Astrocyte (in vitro differentiated cells and primary cell): ENCODE measurements at regions not wholly inside any gene's neighbourhood (a gene's known extent, or its start where the extent isn't known, plus 50 kb on each side); places are given as distances from the start of the nearest gene placed in this dataset.

Experiments
- DNase-seq: peaks from one replicate; pipeline ENCODE4 v3.0.0-alpha.2; 2010; ENCODE audit warnings: low read depth
- FAIRE-seq: peaks from 2 replicates; lab custom pipeline; 2011; peaks lifted over from hg19 to GRCh38; lab: Jason Lieb, UNC
- H2AFZ ChIP-seq: 2 replicates; pipeline ENCODE4 v1.6.0; 2012; ENCODE audit warnings: low read depth, low read length, inconsistent platforms
- H3K27ac ChIP-seq: 2 replicates; pipeline ENCODE4 v1.5.1; 2011; ENCODE audit warnings: low read depth, low read length, inconsistent platforms
- H3K27me3 ChIP-seq: 2 replicates; pipeline ENCODE4 v1.6.0; 2011; ENCODE audit warnings: low read length, inconsistent platforms; ENCODE audit not compliant: insufficient read depth
- H3K36me3 ChIP-seq: 2 replicates; pipeline ENCODE4 v1.5.1; 2011; ENCODE audit warnings: low read length, inconsistent platforms; ENCODE audit not compliant: insufficient read depth
- H3K4me1 ChIP-seq: 2 replicates; pipeline ENCODE4 v1.5.1; 2011; ENCODE audit warnings: low read length, inconsistent platforms; ENCODE audit not compliant: insufficient read depth
- H3K4me2 ChIP-seq: 2 replicates; pipeline ENCODE4 v1.6.0; 2012; ENCODE audit warnings: low read length, inconsistent platforms
- H3K4me3 ChIP-seq: 2 replicates; pipeline ENCODE4 v1.5.1; 2011; ENCODE audit warnings: low read depth, mild to moderate bottlenecking, low read length, inconsistent platforms; ENCODE audit not compliant: insufficient read depth
- H3K79me2 ChIP-seq: 2 replicates; pipeline ENCODE4 v1.6.0; 2012; ENCODE audit warnings: mild to moderate bottlenecking, low read length, inconsistent platforms; ENCODE audit not compliant: insufficient read depth
- H3K9ac ChIP-seq: 2 replicates; pipeline ENCODE4 v1.6.0; 2012; ENCODE audit warnings: mild to moderate bottlenecking, low read length, inconsistent platforms
- H3K9me3 ChIP-seq: 2 replicates; pipeline ENCODE4 v1.5.1; 2012; ENCODE audit warnings: low read depth, mild to moderate bottlenecking, low read length, inconsistent platforms; ENCODE audit not compliant: insufficient read depth
- H4K20me1 ChIP-seq: 2 replicates; pipeline ENCODE4 v1.6.0; 2012; ENCODE audit warnings: low read length, inconsistent platforms; ENCODE audit not compliant: insufficient read depth
- H3K27ac Mint-ChIP-seq: one replicate; pipeline ENCODE4 v1.8.0; 2021; ENCODE audit warnings: mild to moderate bottlenecking, mixed read lengths; ENCODE audit not compliant: unreplicated experiment
- H3K27me3 Mint-ChIP-seq: one replicate; pipeline ENCODE4 v1.8.0; 2021; ENCODE audit warnings: low read depth, mixed read lengths; ENCODE audit not compliant: unreplicated experiment
- H3K36me3 Mint-ChIP-seq: one replicate; pipeline ENCODE4 v1.8.0; 2021; ENCODE audit warnings: low read depth, mixed read lengths; ENCODE audit not compliant: unreplicated experiment
- H3K4me1 Mint-ChIP-seq: one replicate; pipeline ENCODE4 v1.8.0; 2021; ENCODE audit warnings: low read depth, mixed read lengths; ENCODE audit not compliant: unreplicated experiment
- H3K4me3 Mint-ChIP-seq: one replicate; pipeline ENCODE4 v1.8.0; 2021; ENCODE audit warnings: mild to moderate bottlenecking, moderate library complexity, mixed read lengths; ENCODE audit not compliant: unreplicated experiment
- H3K9me3 Mint-ChIP-seq: one replicate; pipeline ENCODE4 v1.8.0; 2021; ENCODE audit warnings: mild to moderate bottlenecking, mixed read lengths; ENCODE audit not compliant: unreplicated experiment
- EZH2 ChIP-seq: IDR thresholded peaks from 2 replicates; pipeline ENCODE4 v1.6.1; 2012; ENCODE audit warnings: mild to moderate bottlenecking, low read length, inconsistent platforms; ENCODE audit not compliant: insufficient read depth
- TF ChIP-seq, protein P1 (sequence below): IDR thresholded peaks from 2 replicates; pipeline ENCODE4 v1.5.1; 2011; ENCODE audit warnings: low read depth, mild to moderate bottlenecking, inconsistent platforms, low read length, moderate library complexity; ENCODE audit not compliant: insufficient read depth

DNA sequence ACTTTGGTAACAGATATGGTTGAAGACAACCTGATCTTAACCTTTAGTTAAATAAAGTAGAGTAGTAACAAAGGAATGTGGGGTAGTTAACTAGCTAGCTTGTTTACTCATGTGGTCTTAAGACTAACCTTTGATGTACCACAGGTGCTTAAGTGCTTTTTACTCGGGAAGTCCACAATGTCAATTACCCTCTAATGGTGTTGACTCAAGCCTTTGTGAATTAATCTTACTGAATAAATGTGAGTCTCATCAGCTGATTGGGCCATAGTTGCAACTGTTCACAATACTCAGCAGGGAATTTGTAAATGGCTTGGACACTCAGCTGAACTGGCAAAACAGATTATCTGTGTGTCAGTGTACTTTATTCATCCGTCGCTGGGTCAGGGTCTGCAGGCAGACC is 119.0 kb upstream of the UGT8 start:
- Mint-ChIP-seq H3K27ac (no peak overlapping the region), H3K27me3 (no peaks in the 10 kb centered on the region), H3K9me3 (peaks cover 3% of the 10 kb centered on the region), H3K4me3 (no peak overlapping the region), H3K36me3 (no peaks in the 10 kb centered on the region), H3K4me1 (no peaks in the 10 kb centered on the region)
- Histone ChIP-seq H3K9me3 (no peaks in the 10 kb centered on the region), H3K4me2 (no peak overlapping the region), H3K4me1 (no peaks in the 10 kb centered on the region), H3K9ac (no peak overlapping the region), H4K20me1 (no peaks in the 10 kb centered on the region), H3K27me3 (no peaks in the 10 kb centered on the region), H3K4me3 (no peak overlapping the region), H3K36me3 (no peaks in the 10 kb centered on the region), H2AFZ (no peak overlapping the region), H3K27ac (no peak overlapping the region), H3K79me2 (no peaks in the 10 kb centered on the region)
- FAIRE-seq (no peak), DNase-seq (no peak)
- TF ChIP-seq, protein P1, sequence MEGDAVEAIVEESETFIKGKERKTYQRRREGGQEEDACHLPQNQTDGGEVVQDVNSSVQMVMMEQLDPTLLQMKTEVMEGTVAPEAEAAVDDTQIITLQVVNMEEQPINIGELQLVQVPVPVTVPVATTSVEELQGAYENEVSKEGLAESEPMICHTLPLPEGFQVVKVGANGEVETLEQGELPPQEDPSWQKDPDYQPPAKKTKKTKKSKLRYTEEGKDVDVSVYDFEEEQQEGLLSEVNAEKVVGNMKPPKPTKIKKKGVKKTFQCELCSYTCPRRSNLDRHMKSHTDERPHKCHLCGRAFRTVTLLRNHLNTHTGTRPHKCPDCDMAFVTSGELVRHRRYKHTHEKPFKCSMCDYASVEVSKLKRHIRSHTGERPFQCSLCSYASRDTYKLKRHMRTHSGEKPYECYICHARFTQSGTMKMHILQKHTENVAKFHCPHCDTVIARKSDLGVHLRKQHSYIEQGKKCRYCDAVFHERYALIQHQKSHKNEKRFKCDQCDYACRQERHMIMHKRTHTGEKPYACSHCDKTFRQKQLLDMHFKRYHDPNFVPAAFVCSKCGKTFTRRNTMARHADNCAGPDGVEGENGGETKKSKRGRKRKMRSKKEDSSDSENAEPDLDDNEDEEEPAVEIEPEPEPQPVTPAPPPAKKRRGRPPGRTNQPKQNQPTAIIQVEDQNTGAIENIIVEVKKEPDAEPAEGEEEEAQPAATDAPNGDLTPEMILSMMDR: no peak
- TF ChIP-seq EZH2: no peak

GRCh38 chr4:114481856-114482255 is 116.8 kb upstream of the UGT8 start:
- H3K9me3 ChIP-seq: no peaks in the 10 kb centered on the region
- no peak overlapping the region for H3K9ac ChIP-seq
- no peaks in the 10 kb centered on the region for H3K27me3 Mint-ChIP-seq
- no peak for FAIRE-seq
- H3K4me3 ChIP-seq: no peak overlapping the region
- H3K79me2 ChIP-seq: no peaks in the 10 kb centered on the region
- H4K20me1 ChIP-seq: no peaks in the 10 kb centered on the region
- no peak overlapping the region for H3K4me2 ChIP-seq
- H3K4me1 Mint-ChIP-seq: no peaks in the 10 kb centered on the region
- H3K4me3 Mint-ChIP-seq: no peak overlapping the region
- no peaks in the 10 kb centered on the region for H3K4me1 ChIP-seq
- TF ChIP-seq EZH2: no peak
- TF ChIP-seq, protein P1: no peak
- no peak overlapping the region for H3K27ac ChIP-seq
- H3K27ac Mint-ChIP-seq: no peak overlapping the region
- no peak overlapping the region for H2AFZ ChIP-seq
- no peak for DNase-seq
- H3K36me3 Mint-ChIP-seq: no peaks in the 10 kb centered on the region
- H3K9me3 Mint-ChIP-seq: peaks cover 3% of the 10 kb centered on the region
- H3K36me3 ChIP-seq: no peaks in the 10 kb centered on the region
- no peaks in the 10 kb centered on the region for H3K27me3 ChIP-seq

GRCh38 chr4:114487101-114487500 is 111.5 kb upstream of the UGT8 start:
- FAIRE-seq (no peak), DNase-seq (no peak)
- Mint-ChIP-seq H3K9me3 (no peaks in the 10 kb centered on the region), H3K4me1 (no peaks in the 10 kb centered on the region), H3K27me3 (no peaks in the 10 kb centered on the region), H3K4me3 (no peak overlapping the region), H3K36me3 (no peaks in the 10 kb centered on the region), H3K27ac (no peak overlapping the region)
- H3K36me3 ChIP-seq: no peaks in the 10 kb centered on the region
- no peaks in the 10 kb centered on the region for H3K27me3 ChIP-seq
- no peak overlapping the region for H3K9ac ChIP-seq
- no peak overlapping the region for H3K4me3 ChIP-seq
- H3K79me2 ChIP-seq: no peaks in the 10 kb centered on the region
- H3K27ac ChIP-seq: no peak overlapping the region
- no peak for TF ChIP-seq EZH2
- TF ChIP-seq, protein P1: no peak
- H2AFZ ChIP-seq: no peak overlapping the region
- H3K4me1 ChIP-seq: no peaks in the 10 kb centered on the region
- H3K4me2 ChIP-seq: no peak overlapping the region
- no peaks in the 10 kb centered on the region for H4K20me1 ChIP-seq
- no peaks in the 10 kb centered on the region for H3K9me3 ChIP-seq
